ENCODE measurements at regions not wholly inside any gene's neighbourhood (a gene's known extent, or its start where the extent isn't known, plus 50 kb on each side); places are given as distances from the start of the nearest gene placed in this dataset.

DNA sequence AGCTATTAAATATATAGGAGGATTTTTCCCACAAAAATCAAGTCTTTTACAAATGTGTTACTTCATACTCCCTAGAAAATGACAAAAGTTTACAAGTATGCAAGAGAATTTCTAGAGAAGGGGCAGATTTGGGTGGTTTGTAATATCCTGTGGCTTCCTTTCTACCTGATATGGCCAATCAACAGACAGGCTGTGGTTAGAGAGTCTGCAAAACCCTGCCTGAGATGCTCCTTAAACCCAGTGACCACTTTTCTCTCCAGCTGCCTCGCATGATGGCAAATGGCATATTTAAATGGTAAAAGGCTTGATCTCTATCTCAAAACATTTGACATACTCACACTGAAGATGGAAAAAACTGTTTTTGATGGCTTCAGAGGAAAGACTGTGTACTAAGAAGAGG is 550.1 kb upstream of the ZNF462 start (continued):
- TF ChIP-seq, protein P1, sequence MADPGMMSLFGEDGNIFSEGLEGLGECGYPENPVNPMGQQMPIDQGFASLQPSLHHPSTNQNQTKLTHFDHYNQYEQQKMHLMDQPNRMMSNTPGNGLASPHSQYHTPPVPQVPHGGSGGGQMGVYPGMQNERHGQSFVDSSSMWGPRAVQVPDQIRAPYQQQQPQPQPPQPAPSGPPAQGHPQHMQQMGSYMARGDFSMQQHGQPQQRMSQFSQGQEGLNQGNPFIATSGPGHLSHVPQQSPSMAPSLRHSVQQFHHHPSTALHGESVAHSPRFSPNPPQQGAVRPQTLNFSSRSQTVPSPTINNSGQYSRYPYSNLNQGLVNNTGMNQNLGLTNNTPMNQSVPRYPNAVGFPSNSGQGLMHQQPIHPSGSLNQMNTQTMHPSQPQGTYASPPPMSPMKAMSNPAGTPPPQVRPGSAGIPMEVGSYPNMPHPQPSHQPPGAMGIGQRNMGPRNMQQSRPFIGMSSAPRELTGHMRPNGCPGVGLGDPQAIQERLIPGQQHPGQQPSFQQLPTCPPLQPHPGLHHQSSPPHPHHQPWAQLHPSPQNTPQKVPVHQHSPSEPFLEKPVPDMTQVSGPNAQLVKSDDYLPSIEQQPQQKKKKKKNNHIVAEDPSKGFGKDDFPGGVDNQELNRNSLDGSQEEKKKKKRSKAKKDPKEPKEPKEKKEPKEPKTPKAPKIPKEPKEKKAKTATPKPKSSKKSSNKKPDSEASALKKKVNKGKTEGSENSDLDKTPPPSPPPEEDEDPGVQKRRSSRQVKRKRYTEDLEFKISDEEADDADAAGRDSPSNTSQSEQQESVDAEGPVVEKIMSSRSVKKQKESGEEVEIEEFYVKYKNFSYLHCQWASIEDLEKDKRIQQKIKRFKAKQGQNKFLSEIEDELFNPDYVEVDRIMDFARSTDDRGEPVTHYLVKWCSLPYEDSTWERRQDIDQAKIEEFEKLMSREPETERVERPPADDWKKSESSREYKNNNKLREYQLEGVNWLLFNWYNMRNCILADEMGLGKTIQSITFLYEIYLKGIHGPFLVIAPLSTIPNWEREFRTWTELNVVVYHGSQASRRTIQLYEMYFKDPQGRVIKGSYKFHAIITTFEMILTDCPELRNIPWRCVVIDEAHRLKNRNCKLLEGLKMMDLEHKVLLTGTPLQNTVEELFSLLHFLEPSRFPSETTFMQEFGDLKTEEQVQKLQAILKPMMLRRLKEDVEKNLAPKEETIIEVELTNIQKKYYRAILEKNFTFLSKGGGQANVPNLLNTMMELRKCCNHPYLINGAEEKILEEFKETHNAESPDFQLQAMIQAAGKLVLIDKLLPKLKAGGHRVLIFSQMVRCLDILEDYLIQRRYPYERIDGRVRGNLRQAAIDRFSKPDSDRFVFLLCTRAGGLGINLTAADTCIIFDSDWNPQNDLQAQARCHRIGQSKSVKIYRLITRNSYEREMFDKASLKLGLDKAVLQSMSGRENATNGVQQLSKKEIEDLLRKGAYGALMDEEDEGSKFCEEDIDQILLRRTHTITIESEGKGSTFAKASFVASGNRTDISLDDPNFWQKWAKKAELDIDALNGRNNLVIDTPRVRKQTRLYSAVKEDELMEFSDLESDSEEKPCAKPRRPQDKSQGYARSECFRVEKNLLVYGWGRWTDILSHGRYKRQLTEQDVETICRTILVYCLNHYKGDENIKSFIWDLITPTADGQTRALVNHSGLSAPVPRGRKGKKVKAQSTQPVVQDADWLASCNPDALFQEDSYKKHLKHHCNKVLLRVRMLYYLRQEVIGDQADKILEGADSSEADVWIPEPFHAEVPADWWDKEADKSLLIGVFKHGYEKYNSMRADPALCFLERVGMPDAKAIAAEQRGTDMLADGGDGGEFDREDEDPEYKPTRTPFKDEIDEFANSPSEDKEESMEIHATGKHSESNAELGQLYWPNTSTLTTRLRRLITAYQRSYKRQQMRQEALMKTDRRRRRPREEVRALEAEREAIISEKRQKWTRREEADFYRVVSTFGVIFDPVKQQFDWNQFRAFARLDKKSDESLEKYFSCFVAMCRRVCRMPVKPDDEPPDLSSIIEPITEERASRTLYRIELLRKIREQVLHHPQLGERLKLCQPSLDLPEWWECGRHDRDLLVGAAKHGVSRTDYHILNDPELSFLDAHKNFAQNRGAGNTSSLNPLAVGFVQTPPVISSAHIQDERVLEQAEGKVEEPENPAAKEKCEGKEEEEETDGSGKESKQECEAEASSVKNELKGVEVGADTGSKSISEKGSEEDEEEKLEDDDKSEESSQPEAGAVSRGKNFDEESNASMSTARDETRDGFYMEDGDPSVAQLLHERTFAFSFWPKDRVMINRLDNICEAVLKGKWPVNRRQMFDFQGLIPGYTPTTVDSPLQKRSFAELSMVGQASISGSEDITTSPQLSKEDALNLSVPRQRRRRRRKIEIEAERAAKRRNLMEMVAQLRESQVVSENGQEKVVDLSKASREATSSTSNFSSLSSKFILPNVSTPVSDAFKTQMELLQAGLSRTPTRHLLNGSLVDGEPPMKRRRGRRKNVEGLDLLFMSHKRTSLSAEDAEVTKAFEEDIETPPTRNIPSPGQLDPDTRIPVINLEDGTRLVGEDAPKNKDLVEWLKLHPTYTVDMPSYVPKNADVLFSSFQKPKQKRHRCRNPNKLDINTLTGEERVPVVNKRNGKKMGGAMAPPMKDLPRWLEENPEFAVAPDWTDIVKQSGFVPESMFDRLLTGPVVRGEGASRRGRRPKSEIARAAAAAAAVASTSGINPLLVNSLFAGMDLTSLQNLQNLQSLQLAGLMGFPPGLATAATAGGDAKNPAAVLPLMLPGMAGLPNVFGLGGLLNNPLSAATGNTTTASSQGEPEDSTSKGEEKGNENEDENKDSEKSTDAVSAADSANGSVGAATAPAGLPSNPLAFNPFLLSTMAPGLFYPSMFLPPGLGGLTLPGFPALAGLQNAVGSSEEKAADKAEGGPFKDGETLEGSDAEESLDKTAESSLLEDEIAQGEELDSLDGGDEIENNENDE (IDR thresholded peaks at IDR 0.05; ENCODE audit: insufficient replicate concordance, low read length): no peak
- TF ChIP-seq EGR1 (IDR thresholded peaks at IDR 0.05; ENCODE audit: borderline replicate concordance, low read depth, low read length) (no peak), TAF7 (optimal IDR thresholded peaks at IDR 0.05; ENCODE audit: borderline replicate concordance, low read depth, low read length) (no peak), RFX5 (IDR thresholded peaks at IDR 0.05; ENCODE audit: borderline replicate concordance, low read depth, low read length) (no peak), FOSL1 (IDR thresholded peaks at IDR 0.05; ENCODE audit: insufficient read depth, low read depth, low read length) (no peak)

Measured in H1 (cell line).